ENCODE measurements at regions not wholly inside any gene's neighbourhood (a gene's known extent, or its start where the extent isn't known, plus 50 kb on each side); places are given as distances from the start of the nearest gene placed in this dataset.
"Not testable (repeated sequence)": the region's sequence is repeated elsewhere in the genome, so short reads cannot be mapped to it uniquely, and the experiment has no call there.

- TF ChIP-seq POLR2AphosphoS5, CTCF, POLR2A (IDR thresholded peaks at IDR 0.05): not testable (repeated sequence)
These were observed 129.2 kb upstream of the CTSV start for GRCh38 chr9:97168174-97168573.

Data from transverse colon (tissue), 4 donors.